ENCODE measurements at regions not wholly inside any gene's neighbourhood (a gene's known extent, or its start where the extent isn't known, plus 50 kb on each side); places are given as distances from the start of the nearest gene placed in this dataset.
"Not testable (repeated sequence)": the region's sequence is repeated elsewhere in the genome, so short reads cannot be mapped to it uniquely, and the experiment has no call there.

DNA sequence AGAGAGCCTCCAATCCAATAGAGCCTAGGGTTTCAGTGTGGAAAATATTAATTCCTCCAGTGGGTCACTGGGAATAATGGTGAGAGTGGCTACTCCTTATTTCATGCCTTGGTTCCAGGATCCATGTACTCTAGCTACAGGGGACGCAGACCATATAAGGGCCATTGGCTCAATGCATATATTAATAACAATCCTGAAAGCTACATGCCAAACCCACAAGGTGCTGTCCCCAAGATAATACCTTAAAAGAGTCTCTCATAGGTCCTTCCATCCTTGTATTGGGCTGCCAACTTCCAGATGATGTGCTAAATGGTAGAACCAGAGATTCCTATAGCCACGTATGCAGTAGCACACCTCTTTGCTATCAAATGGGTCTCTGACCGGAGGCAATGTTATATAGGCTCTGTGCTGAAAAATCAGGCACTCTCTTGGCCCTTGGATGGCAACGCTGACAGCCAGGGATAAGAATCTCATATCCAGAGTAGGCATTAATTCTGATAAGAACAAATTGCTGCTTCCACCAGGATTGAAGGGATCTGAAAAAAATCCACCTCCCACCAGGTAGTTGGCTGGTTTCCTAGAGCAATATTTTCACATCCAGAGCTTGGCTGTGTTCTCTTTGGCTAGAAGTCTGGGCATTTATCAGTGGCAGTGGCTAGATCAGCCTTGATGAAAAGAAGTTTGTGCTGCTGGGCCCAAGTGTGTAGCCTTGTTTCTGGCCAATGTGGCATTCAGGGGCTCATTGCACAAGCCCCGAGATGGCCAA, 218.1 kb upstream of the MGAT5 start:
- no peak for DNase-seq

DNA sequence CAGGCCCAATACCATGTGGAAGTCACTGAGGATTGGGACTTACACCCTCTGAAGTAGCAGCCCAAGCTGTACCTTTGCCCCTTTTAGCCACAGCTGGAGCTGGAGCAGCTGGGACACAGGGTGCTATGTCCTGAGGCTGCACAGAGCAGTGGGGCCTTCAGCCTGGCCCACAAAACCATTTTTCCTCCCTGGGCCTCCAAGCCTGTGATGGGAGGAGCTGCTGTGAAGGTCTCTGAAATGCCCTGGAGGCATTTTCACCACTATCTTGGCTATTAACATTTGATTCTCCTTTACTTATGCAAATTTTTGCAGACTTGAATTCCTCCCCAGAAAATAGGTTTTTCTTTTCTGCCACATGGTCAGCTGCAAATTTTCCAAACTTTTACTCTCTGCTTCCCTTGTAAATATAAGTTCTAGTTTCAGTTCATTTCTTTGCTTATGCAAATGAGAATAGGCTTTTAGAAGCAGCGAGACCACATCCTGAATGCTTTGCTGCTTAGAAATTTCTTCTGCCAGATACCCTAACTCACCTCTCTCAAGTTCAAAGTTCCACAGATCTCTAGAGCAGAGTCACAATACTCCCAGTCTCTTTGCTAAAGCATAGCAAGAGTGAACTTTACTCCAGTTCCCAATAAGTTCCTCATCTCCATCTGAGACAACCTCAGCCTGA, 213.8 kb upstream of the MGAT5 start:
- no peak for DNase-seq

DNA sequence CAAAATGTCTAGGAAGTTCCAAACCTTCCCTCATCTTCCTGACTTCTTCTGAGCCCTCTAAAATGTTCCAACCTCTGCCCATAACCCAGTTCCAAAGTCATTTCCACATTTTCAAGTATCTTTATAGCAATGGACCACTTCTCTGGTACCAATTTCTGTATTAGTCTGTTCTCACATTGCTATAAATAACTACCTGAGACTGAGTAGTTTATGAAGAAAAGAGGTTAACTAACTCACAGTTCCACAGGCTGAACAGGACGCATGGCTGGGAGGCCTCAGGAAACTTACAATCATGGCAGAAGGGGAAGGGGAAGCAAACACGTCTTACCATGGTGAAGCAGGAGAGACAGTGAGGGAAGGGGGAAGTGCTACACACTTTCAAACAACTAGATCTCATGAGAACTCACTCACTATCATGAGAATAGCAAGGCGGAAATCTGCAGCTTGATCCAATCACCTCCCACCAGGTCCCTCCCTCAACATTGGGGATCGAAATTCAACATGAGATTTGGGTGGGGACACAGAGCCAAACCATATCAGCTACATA, 213.2 kb upstream of the MGAT5 start:
- not testable (repeated sequence) for DNase-seq

DNA sequence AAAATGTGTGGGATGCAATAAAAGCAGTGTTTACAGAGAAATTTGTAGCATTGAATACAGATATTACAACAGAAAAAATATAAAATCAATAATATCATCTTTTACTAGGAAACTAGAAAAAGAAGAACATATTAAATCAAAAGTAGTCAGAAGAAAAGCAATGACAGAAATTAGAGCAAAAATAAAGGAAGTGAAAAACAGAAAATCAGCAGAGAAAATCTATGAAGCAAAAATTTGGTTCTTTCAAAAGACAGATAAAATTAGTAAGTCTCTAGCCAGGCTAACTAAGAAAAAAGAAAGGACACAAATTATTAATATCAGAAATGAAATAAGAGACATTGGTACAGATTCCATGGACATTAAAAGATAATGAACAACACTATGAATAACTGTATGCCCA, 212.0 kb upstream of the MGAT5 start:
- no peak for DNase-seq

DNA sequence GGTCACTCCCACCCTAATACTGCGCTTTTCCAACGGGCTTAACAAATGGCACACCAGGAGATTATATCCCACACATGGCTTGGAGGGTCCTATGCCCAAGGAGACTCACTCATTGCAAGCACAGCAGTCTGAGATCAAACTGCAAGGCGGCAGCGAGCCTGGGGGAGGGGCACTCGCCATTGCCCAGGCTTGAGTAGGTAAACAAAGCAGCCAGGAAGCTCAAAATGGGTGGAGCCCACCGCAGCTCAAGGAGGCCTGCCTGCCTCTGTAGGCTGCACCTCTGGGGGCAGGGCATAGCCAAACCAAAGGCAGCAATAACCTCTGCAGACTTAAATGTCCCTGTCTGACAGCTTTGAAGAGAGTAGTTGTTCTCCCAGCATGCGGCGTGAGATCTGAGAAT, 210.8 kb upstream of the MGAT5 start:
- DNase-seq: not testable (repeated sequence)

DNA sequence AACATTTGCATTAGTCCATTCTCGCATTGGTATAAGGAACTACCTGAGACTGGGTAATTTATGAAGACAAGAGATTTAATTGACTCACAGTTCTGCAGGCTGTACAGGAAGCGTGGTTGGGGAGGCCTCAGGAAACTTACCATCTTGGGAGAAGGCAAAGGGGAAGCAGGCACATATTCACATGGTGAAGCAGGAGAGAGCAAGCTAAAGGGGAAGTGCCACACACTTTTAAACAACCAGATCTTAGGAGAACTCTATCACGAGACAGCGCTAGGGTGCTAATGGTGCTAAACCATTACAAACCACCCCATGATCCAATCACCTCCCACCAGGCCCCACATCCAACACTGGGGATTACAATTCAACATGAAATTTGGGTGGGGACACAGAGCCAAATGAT, 201.7 kb upstream of the MGAT5 start:
- DNase-seq: no peak

DNA sequence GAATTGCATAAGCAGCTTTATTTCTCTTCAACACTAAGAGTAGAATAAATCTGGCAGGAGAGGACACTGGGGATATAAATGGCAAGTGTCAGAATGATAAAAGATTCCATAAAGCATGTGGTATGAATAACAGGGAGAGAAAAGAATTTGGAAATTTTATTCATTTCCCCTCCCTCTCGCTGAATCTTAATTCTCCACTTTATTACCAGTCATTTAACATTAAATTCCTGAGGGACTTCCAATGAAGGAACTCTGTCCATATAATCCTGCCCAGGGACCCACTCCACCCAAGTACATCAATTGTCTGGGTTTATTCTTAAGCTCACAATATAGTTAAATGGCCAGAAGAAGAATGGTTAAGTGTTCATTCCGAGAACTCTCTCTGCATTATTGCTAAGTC, 197.7 kb upstream of the MGAT5 start:
- DNase-seq: no peak

DNA sequence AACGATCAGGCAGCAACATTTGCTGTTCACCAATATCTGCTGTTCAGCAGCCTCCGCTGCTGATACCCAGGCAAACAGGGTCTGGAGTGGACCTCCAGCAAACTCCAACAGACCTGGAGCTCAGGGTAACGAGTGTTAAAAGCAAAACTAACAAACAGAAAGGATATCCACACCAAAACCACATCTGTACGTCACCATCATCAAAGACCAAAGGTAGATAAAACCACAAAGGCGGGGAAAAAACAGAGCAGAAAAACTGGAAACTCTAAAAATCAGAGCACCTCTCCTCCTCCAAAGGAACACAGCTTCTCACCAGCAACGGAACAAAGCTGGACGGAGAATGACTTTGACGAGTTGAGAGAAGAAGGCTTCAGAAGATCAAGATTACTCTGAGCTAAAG, 192.8 kb upstream of the MGAT5 start:
- not testable (repeated sequence) for DNase-seq

DNA sequence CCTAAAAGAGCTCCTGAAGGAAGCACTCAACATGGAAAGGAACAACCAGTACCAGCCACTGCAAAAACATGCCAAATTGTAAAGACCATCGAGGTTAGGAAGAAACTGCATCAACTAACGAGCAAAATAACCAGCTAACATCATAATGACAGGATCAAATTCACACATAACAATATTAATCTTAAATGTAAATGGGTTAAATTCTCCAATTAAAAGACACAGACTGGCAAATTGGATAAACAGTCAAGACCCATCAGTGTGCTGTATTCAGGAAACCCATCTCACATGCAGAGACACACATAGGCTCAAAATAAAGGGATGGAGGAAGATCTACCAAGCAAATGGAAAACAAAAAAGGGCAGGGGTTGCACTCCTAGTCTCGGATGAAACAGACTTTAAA, 191.6 kb upstream of the MGAT5 start:
- not testable (repeated sequence) for DNase-seq

DNA sequence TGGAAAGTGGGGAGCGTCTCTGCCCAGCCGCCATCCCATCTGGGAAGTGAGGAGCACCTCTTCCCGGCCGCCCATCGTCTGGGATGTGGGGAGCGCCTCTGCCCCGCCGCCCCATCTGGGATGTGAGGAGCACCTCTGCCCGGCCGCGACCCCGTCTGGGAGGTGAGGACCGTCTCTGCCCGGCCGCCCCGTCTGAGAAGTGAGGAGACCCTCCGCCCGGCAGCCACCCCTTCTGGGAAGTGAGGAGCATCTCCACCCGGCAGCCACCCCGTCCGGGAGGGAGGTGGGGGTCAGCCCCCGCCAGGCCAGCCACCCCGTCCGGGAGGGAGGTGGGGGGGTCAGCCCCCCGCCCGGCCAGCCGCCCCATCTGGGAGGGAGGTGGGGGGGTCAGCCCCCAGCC, 190.0 kb upstream of the MGAT5 start:
- DNase-seq: not testable (repeated sequence)

DNA sequence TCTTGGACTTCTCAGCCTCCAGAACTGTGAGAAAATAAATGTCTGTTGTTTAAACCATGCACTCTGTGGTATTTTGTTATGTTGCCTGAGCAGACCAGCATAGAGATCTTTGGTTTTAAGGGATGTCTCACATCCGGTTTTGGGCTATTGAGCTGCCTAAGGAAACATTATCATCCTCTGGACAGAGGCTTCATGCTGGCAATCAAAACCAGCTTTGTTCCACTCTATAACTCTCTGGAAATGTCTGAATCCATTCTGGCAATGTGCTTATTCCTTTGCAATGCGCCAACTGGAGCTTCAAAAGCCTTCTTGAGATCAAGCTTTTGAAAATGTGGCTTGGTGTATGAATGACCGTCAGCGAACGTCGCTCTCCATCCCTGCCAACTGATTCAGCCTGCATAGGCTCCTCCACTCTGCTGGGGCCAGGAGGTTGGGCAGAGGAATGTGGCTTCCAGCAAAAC, 183.6 kb upstream of the MGAT5 start:
- no peak for DNase-seq

DNA sequence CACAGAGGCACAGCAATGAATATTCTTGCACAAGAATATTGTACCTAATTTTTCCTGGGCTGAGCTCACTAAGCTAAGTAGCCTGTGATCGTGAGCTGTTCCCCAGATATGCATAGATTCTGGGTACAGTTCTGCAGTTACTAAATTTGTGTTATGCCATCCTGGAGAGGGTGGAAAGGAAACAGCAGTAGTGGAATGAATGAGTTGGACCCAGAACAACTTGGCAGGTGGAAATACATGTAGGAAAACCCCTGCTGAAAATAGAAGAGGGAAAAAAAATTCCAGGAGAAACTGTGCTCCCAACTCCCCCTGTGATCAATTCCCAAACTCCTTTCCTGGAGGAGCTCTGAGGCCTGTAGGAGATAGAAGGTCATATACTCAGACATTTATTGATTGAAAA, 181.5 kb upstream of the MGAT5 start:
- no peak for DNase-seq

DNA sequence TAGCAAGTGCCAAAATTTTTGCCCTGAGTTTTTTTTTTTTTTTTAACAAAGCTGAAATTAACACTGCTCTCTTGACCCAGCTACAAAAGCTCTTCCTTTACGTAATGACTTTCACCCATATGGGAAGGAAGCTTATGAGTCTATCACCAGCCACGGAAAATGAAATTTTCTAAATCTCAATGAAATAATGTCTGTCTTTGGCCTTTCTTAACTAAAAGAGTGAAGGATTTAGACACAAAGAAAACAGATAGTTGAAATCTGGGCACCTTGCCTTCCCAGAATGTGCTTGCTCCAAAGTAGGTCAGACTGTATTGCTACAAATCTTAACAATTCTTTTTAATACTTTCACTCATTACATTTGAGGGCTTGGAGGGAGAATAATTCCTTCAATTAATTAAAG, 180.8 kb upstream of the MGAT5 start:
- DNase-seq: no peak

DNA sequence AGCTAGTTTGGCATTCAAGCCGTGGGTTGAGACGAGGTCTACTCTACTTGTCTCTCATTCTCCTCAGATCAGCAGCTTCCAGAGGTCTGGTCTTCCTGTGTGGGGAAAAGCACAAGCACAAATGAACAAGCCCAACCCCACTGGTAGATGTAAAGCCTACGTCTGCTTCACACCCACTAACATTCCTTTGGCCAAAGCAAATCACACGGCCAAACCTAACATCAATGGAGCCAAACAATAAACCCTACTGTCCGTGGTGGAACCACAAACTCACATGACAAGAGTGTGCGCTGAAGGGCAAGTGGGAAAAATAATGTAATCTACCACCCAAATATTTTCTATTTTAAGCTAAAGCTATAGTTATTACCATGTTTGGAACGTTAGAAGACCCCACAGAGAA, 179.3 kb upstream of the MGAT5 start:
- no peak for DNase-seq

DNA sequence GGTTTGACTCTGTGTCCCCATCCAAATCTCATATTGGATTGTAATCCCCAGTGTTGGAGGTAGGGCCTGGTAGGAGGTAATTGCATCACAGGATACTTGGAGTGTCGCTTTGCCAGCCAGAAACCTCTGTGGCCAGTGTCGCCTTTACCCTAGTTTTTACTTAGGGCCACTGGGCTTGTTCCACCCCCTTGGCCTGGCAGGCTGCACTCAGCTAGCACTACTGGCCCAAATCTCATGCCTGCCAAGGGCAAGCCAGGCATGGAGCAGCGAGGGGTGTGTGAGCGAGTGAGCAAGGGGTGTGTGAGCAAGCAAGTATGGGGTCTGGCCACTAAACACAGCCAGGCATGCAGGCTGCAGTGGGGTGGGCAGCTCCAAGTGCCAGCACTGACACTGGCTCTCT, 178.7 kb upstream of the MGAT5 start:
- no peak for DNase-seq

DNA sequence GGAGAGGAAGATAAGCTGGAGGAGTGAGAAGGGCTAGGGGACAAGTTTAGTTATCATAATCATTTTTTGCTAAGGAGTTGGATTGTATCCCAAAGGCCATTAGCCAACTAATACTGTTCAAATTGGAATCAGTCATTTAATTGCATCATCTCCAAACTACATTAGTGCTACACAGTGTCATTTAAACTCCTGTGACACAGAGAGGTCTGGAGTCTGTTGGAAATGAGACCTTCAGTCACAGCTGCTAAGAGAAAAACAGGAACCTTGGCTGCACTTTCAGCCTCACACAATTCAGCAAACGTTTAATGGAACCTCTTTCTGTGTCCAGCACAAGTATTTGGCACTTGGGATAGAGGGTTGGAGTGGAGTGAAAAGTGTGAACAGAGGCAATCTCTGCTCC, 175.5 kb upstream of the MGAT5 start:
- DNase-seq: no peak

DNA sequence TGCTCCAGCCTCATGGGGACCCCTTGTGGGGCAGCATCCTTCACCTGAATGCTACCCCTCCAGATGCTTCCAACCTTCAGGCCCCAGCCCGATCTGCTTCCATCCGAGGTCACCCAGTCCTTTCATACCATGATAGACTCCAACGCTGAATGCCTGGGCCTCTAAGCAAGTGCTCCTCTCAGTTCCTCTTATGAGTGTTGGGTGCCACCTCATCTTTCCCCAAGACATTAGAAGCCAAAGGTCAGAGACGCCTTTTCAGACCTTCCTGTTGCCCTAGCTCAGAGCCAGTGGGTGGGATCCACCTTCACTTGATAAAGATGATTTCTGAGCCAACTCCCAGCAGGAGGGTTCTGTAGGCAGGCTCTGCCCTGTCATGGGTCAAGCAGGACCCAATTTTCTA, 174.5 kb upstream of the MGAT5 start:
- DNase-seq: no peak

DNA sequence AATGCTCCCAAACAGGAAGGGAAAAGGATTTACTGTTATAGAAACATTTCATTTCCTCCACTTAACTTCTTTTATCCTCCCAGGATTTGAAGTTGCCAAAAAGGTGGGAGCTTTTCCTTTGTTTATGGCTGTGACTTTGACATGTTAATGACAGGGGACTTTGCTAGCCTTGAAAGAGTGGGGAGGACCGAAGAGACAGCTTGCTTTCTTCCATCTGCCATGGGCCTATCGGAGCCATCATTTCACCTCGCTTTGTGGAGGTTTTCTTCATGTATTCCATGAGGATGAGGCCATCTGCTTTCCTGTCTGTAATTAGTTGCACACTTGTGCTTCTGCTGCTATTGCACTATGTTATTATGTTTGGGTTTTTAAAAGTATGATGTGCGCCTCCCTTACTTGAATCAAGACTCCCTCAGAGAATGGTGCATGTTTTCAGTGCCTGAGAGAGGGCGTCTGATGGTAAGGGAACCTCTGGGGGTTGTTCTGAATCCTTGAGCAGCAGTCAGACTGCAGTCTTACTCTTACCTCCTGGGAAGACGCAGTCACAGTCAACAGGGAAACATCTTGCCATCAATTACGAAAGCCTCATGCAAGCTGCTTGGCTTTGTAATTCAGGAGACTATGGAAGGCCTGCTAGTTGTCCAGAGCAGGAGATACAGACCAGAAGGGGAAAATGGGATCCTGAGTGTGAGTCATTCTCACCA, 173.3 kb upstream of the MGAT5 start:
- DNase-seq: no peak

DNA sequence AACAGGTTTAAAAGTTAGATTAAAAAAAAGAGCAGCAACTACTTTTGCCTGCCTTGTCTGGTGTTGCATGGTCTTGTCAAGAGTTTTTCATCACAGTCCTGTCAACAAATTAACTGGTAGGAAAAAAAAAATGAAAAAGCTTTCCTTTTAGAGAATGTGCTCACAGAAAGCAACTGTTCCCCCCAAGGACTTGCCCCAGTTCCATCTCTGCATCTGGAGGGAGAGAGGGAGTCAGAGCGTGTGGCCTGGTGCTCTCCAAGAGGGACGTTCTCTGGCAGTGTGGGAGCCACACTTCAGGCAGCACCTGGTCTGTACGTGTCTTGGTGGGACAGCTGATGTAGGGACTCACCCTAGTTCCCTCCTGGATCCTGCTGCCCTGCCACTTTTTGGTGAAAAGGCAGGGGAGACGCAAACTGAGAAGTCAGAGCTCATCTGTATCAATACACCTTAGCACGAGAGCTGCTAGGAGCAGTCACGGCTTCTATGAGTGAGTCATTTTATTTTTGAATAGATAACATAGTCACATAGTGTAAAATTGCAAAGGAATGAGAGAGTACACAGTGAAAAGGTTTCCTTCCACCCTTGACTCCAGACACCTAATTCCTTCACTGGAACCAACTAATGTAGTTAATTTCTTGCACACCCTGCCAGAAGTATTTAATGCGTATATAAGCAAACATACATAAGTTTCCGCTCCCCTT, 172.5 kb upstream of the MGAT5 start:
- no peak for DNase-seq

DNA sequence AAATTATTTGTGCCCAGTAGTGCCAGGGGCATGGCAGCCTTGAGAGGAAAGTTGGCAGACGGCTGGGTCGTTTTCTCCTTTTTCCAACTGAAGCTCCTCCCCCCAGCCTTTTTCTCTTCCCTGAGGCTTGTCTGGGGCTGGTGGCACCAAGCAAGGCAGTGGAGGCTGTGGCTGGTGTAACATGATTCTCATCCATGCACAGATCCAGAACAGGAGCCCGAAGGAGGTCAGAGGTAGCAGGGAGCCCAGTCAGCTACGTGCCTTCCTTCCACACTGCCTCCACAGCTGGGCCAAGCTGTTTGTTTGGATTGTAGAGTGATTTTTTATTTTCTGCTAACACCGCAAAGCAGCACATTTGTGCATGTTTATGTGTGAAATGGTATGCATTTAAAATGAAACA, 170.3 kb upstream of the MGAT5 start:
- no peak for DNase-seq

DNA sequence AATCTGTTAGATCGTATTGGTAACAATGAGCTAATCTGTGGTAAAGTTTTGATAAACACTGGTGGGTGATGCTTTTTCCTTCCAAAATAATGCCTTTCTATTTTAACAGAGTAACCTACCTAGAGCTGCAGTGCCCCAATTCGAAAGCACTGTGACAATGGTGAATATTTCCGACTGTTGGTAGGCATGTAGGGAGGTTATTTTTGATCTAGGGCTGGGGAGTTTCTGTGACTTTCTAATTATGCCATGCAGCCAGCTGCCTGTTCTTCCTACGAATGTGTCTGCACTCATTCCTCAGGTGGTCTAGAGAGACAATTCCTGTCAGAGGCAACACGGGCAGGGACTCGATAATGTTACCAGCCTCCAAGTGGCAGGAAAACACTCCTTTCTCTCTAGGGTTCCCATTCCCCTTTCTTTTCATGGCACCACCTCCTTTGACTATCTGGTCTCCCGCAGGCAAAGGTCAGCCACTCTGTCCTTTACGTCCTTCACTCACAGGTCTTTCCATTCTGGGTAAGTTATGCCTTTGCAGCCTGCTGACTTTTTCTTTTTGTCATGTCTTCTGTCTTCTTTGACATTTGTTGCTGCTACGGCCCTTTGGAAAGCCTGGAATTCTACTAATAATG, 167.2 kb upstream of the MGAT5 start:
- no peak for DNase-seq

DNA sequence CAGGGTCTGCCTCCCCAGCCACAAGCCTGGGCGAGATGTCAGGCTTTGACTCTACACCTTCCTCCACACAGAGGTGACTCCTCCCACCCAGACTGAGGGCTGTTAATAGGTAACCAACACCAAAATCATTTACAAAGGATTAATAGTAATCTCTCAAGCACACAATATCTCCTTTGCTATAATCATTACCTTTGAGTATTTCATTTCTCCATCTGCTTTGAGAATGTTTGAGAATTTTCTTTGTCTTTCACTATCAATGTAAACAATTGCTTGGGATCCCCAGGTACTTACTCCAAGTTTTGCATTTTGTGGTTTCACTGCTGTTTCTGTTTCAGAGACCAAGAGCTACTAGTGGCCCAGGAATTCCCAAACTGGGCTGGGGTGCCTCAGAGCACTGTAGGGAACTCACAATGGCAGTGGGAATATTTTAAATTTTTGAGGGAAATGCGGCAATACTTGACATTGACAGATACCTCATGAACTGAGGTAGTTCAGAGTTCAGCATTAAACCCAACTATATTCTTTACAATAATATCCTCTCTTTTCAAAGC, 166.4 kb upstream of the MGAT5 start:
- no peak for DNase-seq
